HG03095 (cell line): ENCODE measurements at regions not wholly inside any gene's neighbourhood (a gene's known extent, or its start where the extent isn't known, plus 50 kb on each side); places are given as distances from the start of the nearest gene placed in this dataset.
"Not testable (repeated sequence)": the region's sequence is repeated elsewhere in the genome, so short reads cannot be mapped to it uniquely, and the experiment has no call there.

Experiments
- ATAC-seq: cut with Tn5 transposase; IDR thresholded peaks from one replicate; pipeline ENCODE4 v1.9.1; 2021; ENCODE audit warnings: moderate library complexity; ENCODE audit not compliant: unreplicated experiment

- ATAC-seq: no peak
Measured at GRCh38 chr6:63440594-63440993, 120.8 kb upstream of the LGSN start.

- ATAC-seq: no peak
Measured at GRCh38 chr6:63441266-63441956, 121.6 kb upstream of the LGSN start.

- no peak for ATAC-seq
Measured at GRCh38 chr6:63442870-63443269, 123.1 kb upstream of the LGSN start.

DNA sequence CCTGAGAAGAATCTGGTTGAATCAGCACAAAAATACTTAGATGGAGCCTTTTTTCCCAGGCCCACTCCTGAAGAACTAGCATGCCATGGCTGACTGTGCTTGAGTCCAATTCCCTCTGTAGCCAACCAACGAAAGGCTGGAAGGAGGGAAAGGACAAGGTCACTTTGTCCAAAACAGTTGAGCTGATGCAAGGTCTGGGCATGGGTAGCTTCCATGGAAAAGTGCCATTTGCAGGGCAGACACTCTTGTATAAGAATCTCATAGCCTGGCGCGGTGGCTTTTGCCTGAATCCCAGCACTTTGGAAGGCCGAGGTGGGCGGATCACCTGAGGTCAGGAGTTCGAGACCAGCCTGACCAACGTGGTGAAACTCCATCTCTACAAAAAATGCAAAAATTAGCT lies 125.0 kb upstream of the LGSN start:
- ATAC-seq: no peak

DNA sequence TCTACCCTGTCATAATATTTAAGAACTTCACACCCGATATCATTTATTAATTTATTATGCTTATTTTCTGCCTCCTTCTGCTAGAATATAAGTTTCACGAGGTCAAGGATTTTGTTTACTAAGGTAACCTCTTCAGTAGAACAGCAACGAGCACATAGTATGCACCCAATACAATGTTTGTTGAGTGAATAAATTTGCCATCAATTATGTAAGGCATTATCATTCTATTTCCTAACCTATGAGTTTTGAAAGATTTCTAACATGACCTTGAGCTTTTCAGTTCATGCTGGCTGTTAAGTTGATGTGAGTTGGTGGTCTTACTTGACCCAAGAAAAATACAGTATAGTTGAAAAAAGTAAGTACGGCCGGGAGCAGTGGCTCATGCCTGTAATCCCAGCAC lies 125.9 kb upstream of the LOC128125822 start:
- ATAC-seq: no peak

DNA sequence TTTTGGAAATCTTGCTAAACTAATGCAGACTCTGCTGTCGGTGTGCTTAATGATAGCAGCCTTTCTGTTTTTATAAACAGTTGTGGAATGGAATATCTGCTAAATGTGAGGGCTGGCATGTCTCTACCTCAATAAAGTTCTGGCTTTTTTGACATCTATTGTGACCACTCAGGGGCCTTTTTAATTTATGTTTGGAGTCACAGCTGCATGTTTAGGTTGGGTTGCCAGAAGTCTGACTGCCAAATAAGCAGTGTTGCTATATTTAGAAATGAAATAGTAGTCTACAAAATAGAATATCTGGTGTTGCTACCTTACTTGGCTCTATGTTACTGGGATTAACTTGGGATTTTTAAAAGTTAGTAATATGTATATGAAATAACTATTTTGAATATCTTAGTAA lies 125.1 kb upstream of the LOC128125822 start:
- no peak for ATAC-seq

DNA sequence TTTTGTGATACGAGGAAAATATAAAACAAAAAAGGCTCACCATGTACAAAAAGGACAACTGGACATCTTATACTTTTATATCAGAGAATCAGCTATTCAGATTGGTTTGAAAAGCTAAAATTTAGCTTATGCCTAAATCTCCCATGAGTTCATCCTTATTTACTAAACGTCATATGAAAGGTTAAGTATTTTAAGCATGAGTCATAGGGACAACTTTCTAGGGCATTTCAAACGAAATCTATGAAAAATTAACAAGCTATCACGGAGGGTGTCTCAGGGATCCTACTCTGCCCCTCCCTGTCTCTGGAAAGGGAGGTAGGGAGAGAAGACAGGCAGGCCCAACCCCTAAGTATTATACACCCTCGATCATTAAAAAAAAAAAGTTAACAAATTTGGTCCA lies 124.1 kb upstream of the LOC128125822 start:
- no peak for ATAC-seq

GRCh38 chr6:63449714-63450113 lies 122.6 kb upstream of the LOC128125822 start:
- ATAC-seq: no peak

DNA sequence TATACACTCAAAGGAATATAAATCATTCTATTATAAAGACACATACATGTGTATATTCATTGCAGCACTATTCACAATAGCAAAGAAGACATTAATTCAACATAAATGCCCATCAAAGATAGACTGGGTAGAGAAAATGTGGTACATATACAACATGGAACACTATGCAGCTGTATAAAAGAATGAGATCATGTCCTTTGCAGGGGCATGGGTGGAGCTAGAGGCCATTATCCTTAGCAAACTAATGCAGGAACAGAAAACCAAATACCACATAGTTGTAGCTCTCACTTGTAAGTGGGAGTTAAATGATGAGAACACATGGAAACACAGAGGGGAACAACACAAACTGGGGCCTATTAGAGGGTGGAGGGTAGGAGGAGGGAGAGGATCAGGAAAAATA lies 121.0 kb upstream of the LOC128125822 start:
- ATAC-seq: no peak

- no peak for ATAC-seq
Measured at GRCh38 chr6:63452125-63452524, 120.2 kb upstream of the LOC128125822 start.

DNA sequence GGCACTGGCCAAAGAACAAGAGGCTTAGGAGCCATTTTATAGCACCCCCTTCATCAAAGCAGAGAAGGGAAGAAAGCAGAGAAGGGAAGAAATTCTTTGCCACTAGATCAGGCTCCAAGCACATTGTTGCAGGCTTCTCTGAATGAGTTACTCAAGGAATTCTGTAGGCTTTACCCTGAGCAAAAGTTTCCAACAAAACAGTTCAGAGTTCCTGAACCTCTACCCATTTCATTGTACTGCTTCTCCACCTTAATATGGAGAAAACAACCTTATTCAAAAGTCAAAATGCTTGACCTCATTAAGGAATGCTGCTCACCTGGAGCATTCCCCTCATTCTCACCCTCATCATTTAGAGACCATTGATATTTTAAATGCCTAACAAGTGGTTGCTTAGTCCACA lies 115.5 kb upstream of the LOC128125822 start:
- ATAC-seq: no peak

DNA sequence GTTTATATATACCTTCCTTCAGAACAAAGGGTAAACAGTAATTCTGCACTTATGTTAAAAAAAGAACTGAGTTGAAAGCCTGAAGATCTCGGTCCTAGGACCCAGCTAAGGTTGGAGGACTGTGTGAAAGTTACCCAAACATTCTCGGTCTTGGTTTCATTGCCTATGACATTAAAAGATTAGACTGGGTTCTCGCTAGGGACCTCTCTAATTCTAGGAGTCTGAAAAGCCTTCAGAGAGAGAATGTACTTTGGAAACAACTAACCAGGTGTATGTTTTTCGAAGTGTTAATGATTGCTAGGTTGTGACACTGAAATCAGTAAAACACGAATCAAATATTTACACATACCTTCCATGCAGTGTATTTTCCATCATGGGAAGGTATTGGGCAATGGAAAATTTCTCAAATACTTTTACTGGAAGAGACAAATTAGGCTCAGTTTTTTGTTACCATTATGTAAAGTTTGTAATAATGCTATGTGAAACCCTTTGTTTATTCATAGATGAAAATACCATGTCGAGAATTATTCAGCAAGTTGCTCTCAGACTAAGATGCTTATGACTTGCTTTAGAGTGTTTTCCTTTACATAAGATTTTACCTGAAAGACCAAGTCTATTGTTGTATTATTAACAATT lies 113.7 kb upstream of the LOC128125822 start:
- ATAC-seq: peak; percentile 76

DNA sequence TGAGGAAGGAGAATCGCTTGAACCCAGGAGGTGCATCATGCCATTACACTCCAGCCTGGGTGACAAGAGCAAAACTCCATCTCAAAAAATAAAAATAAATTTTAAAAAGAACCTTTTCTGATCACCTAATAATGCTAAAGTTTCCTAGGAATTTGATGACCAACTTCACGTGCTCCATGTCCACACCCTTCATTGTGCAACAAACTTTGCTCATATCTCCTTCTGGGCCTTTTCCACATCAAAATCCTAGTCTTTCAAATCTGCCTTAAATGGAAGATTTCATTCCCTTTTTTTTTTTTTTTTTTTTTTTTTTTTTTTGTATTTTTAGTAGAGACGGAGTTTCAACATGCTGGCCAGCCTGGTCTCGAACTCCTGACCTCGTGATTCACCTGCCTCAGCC lies 112.5 kb upstream of the LOC128125822 start:
- ATAC-seq: no peak

GRCh38 chr6:63460971-63461370 lies 111.3 kb upstream of the LOC128125822 start:
- ATAC-seq: no peak

- ATAC-seq: no peak
Measured at GRCh38 chr6:63464060-63464459, 108.2 kb upstream of the LOC128125822 start.

DNA sequence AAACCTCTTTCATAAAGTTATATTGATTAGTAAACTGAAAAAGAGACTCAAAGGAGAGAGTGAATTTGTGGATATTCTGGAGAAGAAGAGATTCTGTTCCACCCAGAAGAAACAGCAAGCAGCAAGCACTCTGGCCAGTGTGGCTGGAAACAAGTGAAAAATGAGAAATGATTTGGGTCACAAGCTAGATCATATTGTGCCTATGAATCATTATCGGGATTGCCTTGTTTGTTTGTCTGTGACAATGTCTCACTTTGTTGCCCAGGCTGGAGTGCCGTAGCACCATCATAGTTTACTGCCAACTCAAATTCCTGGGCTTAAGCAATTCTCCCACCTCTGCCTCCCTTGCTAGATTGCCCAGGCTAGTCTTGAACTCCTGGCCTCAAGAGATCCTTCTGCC lies 106.5 kb upstream of the LOC128125822 start:
- no peak for ATAC-seq

DNA sequence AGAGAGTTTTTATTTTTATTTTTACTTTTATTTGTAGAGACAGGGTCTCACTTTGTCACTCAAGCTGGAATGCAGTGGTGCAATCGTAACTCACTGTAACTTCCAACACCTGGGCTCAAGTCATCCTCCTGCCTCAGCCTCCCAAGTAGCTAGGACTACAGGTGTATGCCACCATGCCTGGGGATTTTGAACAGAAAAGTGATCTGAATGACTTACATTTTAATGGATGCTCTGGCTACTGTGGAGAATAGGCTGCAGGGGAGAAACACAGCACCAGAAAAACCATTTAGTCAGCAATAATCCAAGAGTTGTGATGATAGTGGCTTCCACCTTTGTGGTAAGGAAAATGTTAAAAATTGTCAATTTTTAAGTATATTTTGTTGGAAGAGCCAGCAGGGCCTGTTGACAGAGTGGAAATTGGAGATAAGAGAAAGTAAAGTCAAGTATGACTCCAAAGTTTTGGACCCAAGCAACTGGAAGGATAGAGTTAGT lies 106.0 kb upstream of the LOC128125822 start:
- ATAC-seq: no peak

DNA sequence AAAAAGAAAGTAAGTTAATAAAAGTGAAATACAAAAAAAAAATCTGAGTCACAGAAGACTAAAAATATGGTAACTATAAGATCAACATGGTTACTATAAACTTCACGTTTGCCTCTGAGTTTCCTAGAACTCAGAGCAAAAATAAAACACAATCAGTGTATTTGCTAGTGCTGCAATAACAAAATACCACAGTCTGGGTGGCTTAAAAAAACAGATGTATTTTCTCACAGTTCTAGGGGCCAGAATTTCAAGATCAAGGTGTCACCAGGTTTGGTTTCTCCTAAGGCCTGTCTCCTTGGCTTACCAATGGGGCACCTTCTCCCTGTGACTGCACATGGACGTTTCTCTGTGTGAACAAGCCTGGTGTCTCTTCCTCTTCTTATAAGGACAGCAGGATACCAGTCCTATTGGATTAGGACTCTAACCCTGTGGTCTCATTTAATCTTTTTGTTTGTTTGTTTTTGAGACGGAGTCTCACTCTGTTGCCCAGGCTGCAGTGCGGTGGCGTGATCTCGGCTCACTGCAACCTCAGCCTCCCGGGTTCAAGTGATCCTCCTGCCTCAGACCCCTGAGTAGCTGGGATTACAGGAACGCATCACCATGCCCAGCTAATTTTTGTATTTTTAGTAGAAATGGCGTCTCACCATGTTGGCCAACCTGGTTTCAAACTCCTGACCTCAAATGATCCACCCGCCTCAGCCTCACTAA lies 104.9 kb upstream of the LOC128125822 start:
- ATAC-seq: no peak

DNA sequence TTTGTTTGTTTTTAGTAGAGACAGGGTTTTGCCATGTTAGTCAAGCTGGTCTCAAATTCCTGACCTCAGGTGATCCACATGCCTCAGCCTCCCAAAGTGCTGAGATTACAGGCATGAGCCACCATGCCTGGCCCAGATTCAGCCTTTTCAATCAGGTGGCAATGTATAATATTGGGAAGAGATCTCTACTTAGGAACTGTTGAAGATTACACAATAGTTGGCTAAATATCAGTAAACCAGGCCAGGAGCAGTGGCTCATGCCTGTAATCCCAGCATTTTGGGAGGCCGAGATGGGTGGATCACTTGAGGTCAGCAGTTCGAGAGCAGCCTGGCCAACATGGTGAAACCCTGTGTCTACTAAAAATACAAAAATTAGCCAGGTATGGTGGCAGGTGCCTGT lies 101.1 kb upstream of the LOC128125822 start:
- ATAC-seq: not testable (repeated sequence)

DNA sequence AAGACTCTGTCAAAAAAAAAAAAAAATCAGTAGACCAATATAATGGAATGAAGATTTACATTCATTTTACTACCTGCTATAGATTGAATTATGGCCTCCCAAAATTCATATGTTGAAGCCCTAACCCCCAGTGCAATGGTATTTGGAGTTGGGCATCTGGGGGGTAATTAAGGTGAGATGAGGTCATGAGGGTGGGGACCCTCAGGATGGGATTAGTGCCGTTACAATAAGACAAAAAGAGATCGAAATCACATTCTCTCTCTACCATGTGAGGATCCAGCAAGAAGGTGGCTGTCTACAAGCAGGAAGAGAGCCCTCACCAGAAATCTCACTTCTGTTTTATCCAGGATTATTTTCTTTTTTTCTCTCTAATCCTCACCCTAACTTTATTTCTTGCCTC lies 100.6 kb upstream of the LOC128125822 start:
- no peak for ATAC-seq

- no peak for ATAC-seq
Measured at GRCh38 chr6:63475707-63476106, 96.6 kb upstream of the LOC128125822 start.

- ATAC-seq: no peak
Measured at GRCh38 chr6:63476302-63476701, 96.0 kb upstream of the LOC128125822 start.
